A549 (cell line): ENCODE measurements at regions not wholly inside any gene's neighbourhood (a gene's known extent, or its start where the extent isn't known, plus 50 kb on each side); places are given as distances from the start of the nearest gene placed in this dataset.
"Not testable (repeated sequence)": the region's sequence is repeated elsewhere in the genome, so short reads cannot be mapped to it uniquely, and the experiment has no call there.

ENCODE experiments used
- ATAC-seq, 2 experiments: fragments of 200-7000 bp in 1 of 2; fragments of >200 bp in 1 of 2; cut with Nextera tagmentation in 1 of 2; cut with Tn5 transposase in 1 of 2; 3 replicates each; pipeline versions ENCODE4 v1.8.0 to v1.9.1; 2018 to 2020; ENCODE audit warnings: mild to moderate bottlenecking in 1 of 2, moderate library complexity in 1 of 2
- CTCF ChIA-PET: fragments of 300-600 bp; sonication (Branson Sonifier 250); formaldehyde crosslinking; extraction: SDS; loops from one replicate; lab custom pipeline; 2021; ENCODE audit warnings: antibody characterized with exemption, inconsistent platforms; lab: Yijun Ruan, JAX
- POLR2A ChIA-PET: fragments of 350-600 bp; formaldehyde crosslinking; extraction: SDS; loops from one replicate; lab custom pipeline; 2021; ENCODE audit warnings: antibody characterized with exemption, inconsistent platforms; lab: Yijun Ruan, JAX
- DNase-seq, 2 experiments: peaks; one replicate each; pipeline versions ENCODE4 v3.0.0 to v3.0.0-alpha.2; 2011 to 2016; ENCODE audit warnings: low read depth in 1 of 2, low spot score in 1 of 2
- FAIRE-seq: peaks from 2 replicates; lab custom pipeline; 2011; peaks lifted over from hg19 to GRCh38; lab: Jason Lieb, UNC
- H3K27ac ChIP-seq, 2 experiments: fragments of >200 bp; sonication (Bioruptor Twin); formaldehyde crosslinking; 3 replicates each; pipeline ENCODE4 v1.5.1; 2016 to 2017
- H3K4me1 ChIP-seq: fragments of >200 bp; sonication (Bioruptor Twin); formaldehyde crosslinking; 3 replicates; pipeline ENCODE4 v1.6.1; 2016
- H3K4me2 ChIP-seq: fragments of >200 bp; sonication (Bioruptor Twin); formaldehyde crosslinking; 3 replicates; pipeline ENCODE4 v1.6.1; 2016
- H3K4me3 ChIP-seq: fragments of >200 bp; sonication (Bioruptor Twin); formaldehyde crosslinking; 3 replicates; pipeline ENCODE4 v1.5.1; 2016
- H3K9me3 ChIP-seq: fragments of >200 bp; sonication (Bioruptor Twin); formaldehyde crosslinking; 3 replicates; pipeline ENCODE4 v1.6.1; 2016
- CBX8 ChIP-seq: fragments of 200-600 bp; sonication (generic); IDR thresholded peaks from 2 replicates; pipeline ENCODE4 v1.6.1; 2016
- CHD4 ChIP-seq: fragments of 200-600 bp; sonication (generic); IDR thresholded peaks from 2 replicates; pipeline ENCODE4 v1.6.1; 2016; ENCODE audit warnings: antibody characterized with exemption, mild to moderate bottlenecking, borderline replicate concordance
- EHMT2 ChIP-seq: fragments of 200-600 bp; sonication (generic); IDR thresholded peaks from 2 replicates; pipeline ENCODE4 v1.6.1; 2016; ENCODE audit warnings: antibody characterized with exemption, low read depth, mild to moderate bottlenecking, moderate library complexity
- ESRRA ChIP-seq: fragments of 150-350 bp; IDR thresholded peaks from 2 replicates; pipeline ENCODE4 v1.6.1; 2014; ENCODE audit warnings: mild to moderate bottlenecking, low read length, borderline replicate concordance
- HES2 ChIP-seq: fragments of >200 bp; sonication (Bioruptor Twin); formaldehyde crosslinking; IDR thresholded peaks from 2 replicates; pipeline ENCODE4 v1.6.1; 2016
- HMGXB4 ChIP-seq: fragments of 250-450 bp; sonication (Bioruptor Pico); IDR thresholded peaks from 2 replicates; pipeline ENCODE4 v1.5.0; 2021; ENCODE audit warnings: mild to moderate bottlenecking, moderate library complexity, borderline replicate concordance
- HOXB13 ChIP-seq: fragments of 250-450 bp; sonication (Bioruptor Pico); IDR thresholded peaks from 2 replicates; pipeline ENCODE4 v1.5.0; 2020; ENCODE audit warnings: low read depth, mild to moderate bottlenecking, moderate library complexity
- HOXB5 ChIP-seq: fragments of 250-450 bp; sonication (Bioruptor Pico); IDR thresholded peaks from 2 replicates; pipeline ENCODE4 v1.5.0; 2020; ENCODE audit warnings: mild to moderate bottlenecking, moderate library complexity
- NFE2L2 ChIP-seq: fragments of 150-350 bp; conservative IDR thresholded peaks from 2 replicates; pipeline ENCODE4 v1.6.1; 2014; ENCODE audit warnings: low read length
- NPAS2 ChIP-seq: fragments of 250-450 bp; sonication (Bioruptor Pico); IDR thresholded peaks from 2 replicates; pipeline ENCODE4 v1.8.0; 2022; ENCODE audit warnings: mild to moderate bottlenecking, moderate library complexity, borderline replicate concordance
- PHF8 ChIP-seq: fragments of 200-600 bp; sonication (generic); IDR thresholded peaks from 2 replicates; pipeline ENCODE4 v1.6.1; 2016; ENCODE audit warnings: low read depth, mild to moderate bottlenecking, antibody characterized with exemption, moderate library complexity, borderline replicate concordance
- POLR2A ChIP-seq: IDR thresholded peaks from 2 replicates; pipeline ENCODE4 v1.6.1; 2012; ENCODE audit warnings: mild to moderate bottlenecking, low read length
- RARB ChIP-seq: fragments of 250-450 bp; sonication (Bioruptor Pico); IDR thresholded peaks from 2 replicates; pipeline ENCODE4 v1.8.0; 2021; ENCODE audit warnings: mild to moderate bottlenecking, moderate library complexity
- RFX5 ChIP-seq: fragments of 450-650 bp; IDR thresholded peaks from 2 replicates; pipeline ENCODE4 v1.7.1; 2014; ENCODE audit warnings: antibody characterized with exemption, mild to moderate bottlenecking, moderate library complexity
- SREBF2 ChIP-seq: fragments of 450-650 bp; IDR thresholded peaks from 2 replicates; pipeline ENCODE4 v1.6.1; 2014; ENCODE audit warnings: mild to moderate bottlenecking, moderate library complexity
- ZC3H11A ChIP-seq: fragments of 450-650 bp; IDR thresholded peaks from 2 replicates; pipeline ENCODE4 v1.6.1; 2014; ENCODE audit warnings: antibody characterized with exemption, mild to moderate bottlenecking
- ZNF302 ChIP-seq: fragments of 250-450 bp; sonication (Bioruptor Pico); IDR thresholded peaks from 2 replicates; pipeline ENCODE4 v1.9.0; 2021; ENCODE audit warnings: inconsistent platforms, mild to moderate bottlenecking, moderate library complexity
- WGBS: methylation state at CpG from one replicate; pipeline ENCODE4 v1.1.6; 2017; ENCODE audit errors: missing lambda C conversion rate; 5-methylcytosine and 5-hydroxymethylcytosine counted together
- TF ChIP-seq, protein P1 (sequence below): fragments of 450-650 bp; IDR thresholded peaks from 2 replicates; pipeline ENCODE4 v1.6.1; 2014; ENCODE audit warnings: antibody characterized with exemption
- TF ChIP-seq, protein P2 (sequence below): IDR thresholded peaks from 2 replicates; pipeline ENCODE4 v1.6.1; 2012; ENCODE audit warnings: low read depth, borderline replicate concordance

- TF ChIP-seq HMGXB4 (no peak), HES2 (no peak)
Measured at GRCh38 chr5:164518067-164518740, 1012.8 kb downstream of the MAT2B start (continued).

- 1% methylated on average over 4 of the region's 4 CpGs for WGBS
- DNase-seq (no peak), ATAC-seq (no peak)
- Histone ChIP-seq H3K4me1 (no peaks in the 10 kb centered on the region), H3K9me3 (no peaks in the 10 kb centered on the region)
- CTCF ChIA-PET: no interaction called here
- TF ChIP-seq NFE2L2: no peak
- no peak for TF ChIP-seq NPAS2 (CRISPR knock-in tag)
- TF ChIP-seq ZNF302: no peak
- TF ChIP-seq, all 56 proteins: peak for 0
- no peak overlapping the region for H3K4me2 ChIP-seq
- H3K4me3 ChIP-seq: no peak overlapping the region
- POLR2A ChIA-PET: no interaction called here
- no peak overlapping the region for H3K27ac ChIP-seq
- FAIRE-seq: no peak
Measured at GRCh38 chr5:164518741-164519080, 1013.3 kb downstream of the MAT2B start.

DNA sequence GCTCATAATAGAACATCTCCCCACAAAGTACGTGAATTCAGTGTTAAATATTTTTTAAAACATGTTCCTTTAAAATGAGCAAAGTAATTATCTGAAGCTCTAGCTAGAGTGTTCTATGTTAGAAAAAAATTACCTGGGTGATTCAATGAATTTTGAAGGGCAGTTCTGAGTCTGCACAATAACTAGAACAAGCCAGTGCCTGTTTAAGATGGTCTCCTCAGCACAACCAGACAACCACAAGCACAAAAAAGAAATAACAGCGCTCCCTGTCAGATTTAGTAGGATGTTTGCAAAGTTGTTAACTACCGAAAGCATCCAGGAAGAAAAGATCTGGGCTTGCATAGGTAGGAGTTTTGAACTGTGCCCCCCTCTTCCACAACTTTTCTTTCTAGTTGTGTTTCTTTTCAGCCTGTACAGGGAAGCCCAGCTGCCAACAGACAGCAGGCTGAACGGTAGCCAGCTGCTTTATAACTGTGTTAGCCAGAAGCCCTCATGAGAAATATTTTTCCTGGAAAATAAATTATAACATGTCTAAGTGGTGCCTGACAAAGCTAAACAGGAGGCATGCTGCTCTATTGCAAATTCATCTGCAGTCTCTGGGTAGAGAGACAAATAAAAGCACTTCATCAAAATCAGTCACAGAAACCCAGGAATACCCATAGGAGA, 1026.9 kb downstream of the MAT2B start:
- H3K9me3 ChIP-seq: no peaks in the 10 kb centered on the region
- H3K4me1 ChIP-seq: no peaks in the 10 kb centered on the region
- no peak overlapping the region for H3K27ac ChIP-seq
- no peak for ATAC-seq
- FAIRE-seq: no peak
- POLR2A ChIA-PET: no interaction called here
- 11% methylated on average over 4 of the region's 4 CpGs for WGBS
- H3K4me2 ChIP-seq: no peak overlapping the region
- no peak overlapping the region for H3K4me3 ChIP-seq
- CTCF ChIA-PET: interaction anchor here (1.2 kb wide), 1 partner anchor 28 kb away, joined by 3 read pairs; no protein-coding TSS in a partner anchor
- no peak for DNase-seq
- TF ChIP-seq PHF8 (no peak), SREBF2 (no peak), NFE2L2 (no peak), RARB (CRISPR knock-in tag) (no peak), ESRRA (no peak), HOXB13 (CRISPR knock-in tag) (no peak), RFX5 (no peak), ZC3H11A (no peak), EHMT2 (no peak), CBX8 (no peak), POLR2A (no peak), CHD4 (no peak), HOXB5 (CRISPR knock-in tag) (no peak)
- TF ChIP-seq, protein P1, sequence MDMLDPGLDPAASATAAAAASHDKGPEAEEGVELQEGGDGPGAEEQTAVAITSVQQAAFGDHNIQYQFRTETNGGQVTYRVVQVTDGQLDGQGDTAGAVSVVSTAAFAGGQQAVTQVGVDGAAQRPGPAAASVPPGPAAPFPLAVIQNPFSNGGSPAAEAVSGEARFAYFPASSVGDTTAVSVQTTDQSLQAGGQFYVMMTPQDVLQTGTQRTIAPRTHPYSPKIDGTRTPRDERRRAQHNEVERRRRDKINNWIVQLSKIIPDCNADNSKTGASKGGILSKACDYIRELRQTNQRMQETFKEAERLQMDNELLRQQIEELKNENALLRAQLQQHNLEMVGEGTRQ: no peak
- TF ChIP-seq, protein P2, sequence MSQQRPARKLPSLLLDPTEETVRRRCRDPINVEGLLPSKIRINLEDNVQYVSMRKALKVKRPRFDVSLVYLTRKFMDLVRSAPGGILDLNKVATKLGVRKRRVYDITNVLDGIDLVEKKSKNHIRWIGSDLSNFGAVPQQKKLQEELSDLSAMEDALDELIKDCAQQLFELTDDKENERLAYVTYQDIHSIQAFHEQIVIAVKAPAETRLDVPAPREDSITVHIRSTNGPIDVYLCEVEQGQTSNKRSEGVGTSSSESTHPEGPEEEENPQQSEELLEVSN: no peak

DNA sequence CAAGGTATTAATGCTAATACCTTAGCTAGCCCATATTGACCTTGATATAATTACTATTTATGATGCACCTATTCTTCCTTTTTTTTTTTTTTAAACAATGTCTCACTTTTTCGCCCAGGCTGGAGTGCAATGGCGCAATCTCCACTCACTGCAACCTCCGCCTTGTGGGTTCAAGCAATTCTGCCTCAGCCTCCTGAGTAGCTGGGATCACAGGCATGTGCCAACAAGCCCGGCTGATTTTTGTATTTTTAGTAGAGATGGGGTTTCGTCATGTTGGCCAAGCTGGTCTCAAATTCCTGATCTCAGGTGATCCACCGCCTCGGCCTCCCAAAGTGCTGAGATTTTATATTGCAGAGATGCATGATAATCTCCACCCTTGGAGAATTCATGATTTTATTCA, 1028.0 kb downstream of the MAT2B start:
- H3K27ac ChIP-seq, H3K4me2 ChIP-seq, H3K4me1 ChIP-seq, DNase-seq, ATAC-seq, POLR2A ChIA-PET, H3K9me3 ChIP-seq, FAIRE-seq, H3K4me3 ChIP-seq: not testable (repeated sequence)
- CTCF ChIA-PET: interaction anchor here (0.7 kb wide), 1 partner anchor 566 kb away, joined by 3 read pairs; no protein-coding TSS in a partner anchor
- 14% methylated on average over 7 of the region's 7 CpGs for WGBS
